NB4 (cell line): ENCODE measurements at regions not wholly inside any gene's neighbourhood (a gene's known extent, or its start where the extent isn't known, plus 50 kb on each side); places are given as distances from the start of the nearest gene placed in this dataset.

ENCODE experiments used
- CTCF ChIP-seq: IDR thresholded peaks from one replicate; pipeline ENCODE4 v1.5.1; 2012; ENCODE audit warnings: low read depth, low read length
- MAX ChIP-seq: IDR thresholded peaks from 2 replicates; pipeline ENCODE4 v1.6.1; 2011; ENCODE audit warnings: low read depth, low read length
- MYC ChIP-seq: IDR thresholded peaks from 2 replicates; pipeline ENCODE4 v1.6.1; 2011; ENCODE audit warnings: low read depth, low read length
- POLR2A ChIP-seq: IDR thresholded peaks from 2 replicates; pipeline ENCODE4 v1.6.1; 2011; ENCODE audit warnings: mild to moderate bottlenecking; ENCODE audit not compliant: insufficient read length; ENCODE audit errors: extremely low read depth

- TF ChIP-seq MYC (no peak), CTCF (no peak), POLR2A (no peak), MAX (no peak)
Measured at GRCh38 chr2:215691346-215691745, 255.5 kb upstream of the FN1 start.
